Ishikawa (cell line): ENCODE measurements at regions not wholly inside any gene's neighbourhood (a gene's known extent, or its start where the extent isn't known, plus 50 kb on each side); places are given as distances from the start of the nearest gene placed in this dataset.

Source experiments
- CEBPB ChIP-seq: IDR thresholded peaks from 2 replicates; pipeline ENCODE4 v1.6.1; 2012
- CREB1 ChIP-seq: IDR thresholded peaks from 2 replicates; pipeline ENCODE4 v1.6.1; 2012; ENCODE audit warnings: low read depth
- EGR1 ChIP-seq: IDR thresholded peaks from 2 replicates; pipeline ENCODE4 v1.6.1; 2012
- EP300 ChIP-seq: IDR thresholded peaks from 2 replicates; pipeline ENCODE4 v1.6.1; 2012; ENCODE audit warnings: borderline replicate concordance
- FOXM1 ChIP-seq: IDR thresholded peaks from 2 replicates; pipeline ENCODE4 v1.6.1; 2012; ENCODE audit warnings: low read depth, borderline replicate concordance
- NFIC ChIP-seq: IDR thresholded peaks from 2 replicates; pipeline ENCODE4 v1.6.1; 2012
- RAD21 ChIP-seq: IDR thresholded peaks from 2 replicates; pipeline ENCODE4 v1.6.1; 2012; ENCODE audit warnings: low read depth
- TAF1 ChIP-seq: IDR thresholded peaks from 2 replicates; pipeline ENCODE4 v1.6.1; 2012; ENCODE audit warnings: low read depth, mild to moderate bottlenecking
- TCF12 ChIP-seq: IDR thresholded peaks from 2 replicates; pipeline ENCODE4 v1.6.1; 2012; ENCODE audit warnings: low read depth
- TEAD4 ChIP-seq: IDR thresholded peaks from 2 replicates; pipeline ENCODE4 v1.6.1; 2012
- YY1 ChIP-seq: IDR thresholded peaks from 2 replicates; pipeline ENCODE4 v1.6.1; 2012; ENCODE audit warnings: low read depth
- ZBTB7A ChIP-seq: IDR thresholded peaks from 2 replicates; pipeline ENCODE4 v1.6.1; 2012; ENCODE audit warnings: low read depth
- TF ChIP-seq, protein P1 (sequence below): IDR thresholded peaks from 2 replicates; pipeline ENCODE4 v1.6.1; 2012
- TF ChIP-seq, protein P2 (sequence below): IDR thresholded peaks from 2 replicates; pipeline ENCODE4 v1.6.1; 2012; ENCODE audit warnings: low read depth, mild to moderate bottlenecking
- TF ChIP-seq, protein P3 (sequence below): IDR thresholded peaks from 2 replicates; pipeline ENCODE4 v1.6.1; 2012

DNA sequence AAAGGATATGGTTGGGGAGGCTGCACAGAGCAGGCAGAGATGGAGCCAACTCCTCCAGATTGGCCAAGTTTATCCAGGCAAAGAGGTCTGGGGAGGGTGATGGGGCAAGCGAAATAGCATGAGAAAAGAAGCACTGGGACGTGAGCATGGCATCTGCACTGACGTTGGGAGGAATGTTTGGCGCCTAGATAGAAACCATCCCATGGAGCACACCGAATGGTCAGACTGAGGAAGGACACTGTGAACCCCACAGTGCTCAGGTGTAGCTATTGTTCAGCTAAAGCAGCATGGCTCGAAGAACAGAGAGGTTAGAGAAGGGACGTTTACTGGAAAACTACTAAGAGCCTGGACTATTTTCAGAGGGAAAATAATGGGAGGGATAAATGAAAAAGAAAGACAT lies 387.1 kb downstream of the EMP1 start:
- TF ChIP-seq YY1 (no peak), TAF1 (no peak), NFIC (no peak), TEAD4 (no peak), CREB1 (no peak), EP300 (no peak)
- TF ChIP-seq, protein P1, sequence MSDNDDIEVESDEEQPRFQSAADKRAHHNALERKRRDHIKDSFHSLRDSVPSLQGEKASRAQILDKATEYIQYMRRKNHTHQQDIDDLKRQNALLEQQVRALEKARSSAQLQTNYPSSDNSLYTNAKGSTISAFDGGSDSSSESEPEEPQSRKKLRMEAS = no peak
- TF ChIP-seq, protein P2, sequence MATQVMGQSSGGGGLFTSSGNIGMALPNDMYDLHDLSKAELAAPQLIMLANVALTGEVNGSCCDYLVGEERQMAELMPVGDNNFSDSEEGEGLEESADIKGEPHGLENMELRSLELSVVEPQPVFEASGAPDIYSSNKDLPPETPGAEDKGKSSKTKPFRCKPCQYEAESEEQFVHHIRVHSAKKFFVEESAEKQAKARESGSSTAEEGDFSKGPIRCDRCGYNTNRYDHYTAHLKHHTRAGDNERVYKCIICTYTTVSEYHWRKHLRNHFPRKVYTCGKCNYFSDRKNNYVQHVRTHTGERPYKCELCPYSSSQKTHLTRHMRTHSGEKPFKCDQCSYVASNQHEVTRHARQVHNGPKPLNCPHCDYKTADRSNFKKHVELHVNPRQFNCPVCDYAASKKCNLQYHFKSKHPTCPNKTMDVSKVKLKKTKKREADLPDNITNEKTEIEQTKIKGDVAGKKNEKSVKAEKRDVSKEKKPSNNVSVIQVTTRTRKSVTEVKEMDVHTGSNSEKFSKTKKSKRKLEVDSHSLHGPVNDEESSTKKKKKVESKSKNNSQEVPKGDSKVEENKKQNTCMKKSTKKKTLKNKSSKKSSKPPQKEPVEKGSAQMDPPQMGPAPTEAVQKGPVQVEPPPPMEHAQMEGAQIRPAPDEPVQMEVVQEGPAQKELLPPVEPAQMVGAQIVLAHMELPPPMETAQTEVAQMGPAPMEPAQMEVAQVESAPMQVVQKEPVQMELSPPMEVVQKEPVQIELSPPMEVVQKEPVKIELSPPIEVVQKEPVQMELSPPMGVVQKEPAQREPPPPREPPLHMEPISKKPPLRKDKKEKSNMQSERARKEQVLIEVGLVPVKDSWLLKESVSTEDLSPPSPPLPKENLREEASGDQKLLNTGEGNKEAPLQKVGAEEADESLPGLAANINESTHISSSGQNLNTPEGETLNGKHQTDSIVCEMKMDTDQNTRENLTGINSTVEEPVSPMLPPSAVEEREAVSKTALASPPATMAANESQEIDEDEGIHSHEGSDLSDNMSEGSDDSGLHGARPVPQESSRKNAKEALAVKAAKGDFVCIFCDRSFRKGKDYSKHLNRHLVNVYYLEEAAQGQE = no peak

DNA sequence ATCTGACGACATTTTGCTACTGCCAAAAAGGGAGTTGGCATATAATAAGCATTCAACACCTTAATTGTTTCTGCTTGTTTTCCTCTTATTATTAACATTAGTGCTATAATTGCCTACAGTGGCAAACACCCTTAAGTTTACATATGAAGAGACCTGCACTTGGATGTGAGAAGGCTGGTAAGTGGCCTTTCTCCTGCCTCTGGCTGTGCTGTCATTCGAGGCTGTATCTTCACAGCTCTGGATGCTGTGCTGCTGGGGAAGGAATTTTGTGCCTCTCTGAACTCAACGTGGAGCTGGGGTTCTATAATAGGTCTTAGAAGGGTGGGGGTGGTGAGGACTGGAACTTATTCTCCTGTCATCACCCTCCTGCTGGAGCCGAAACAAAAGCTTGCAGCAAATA lies 385.9 kb downstream of the EMP1 start:
- TF ChIP-seq, protein P2 = no peak
- TF ChIP-seq CEBPB (no peak), TAF1 (no peak), EP300 (no peak), EGR1 (no peak), NFIC (no peak), RAD21 (no peak), FOXM1 (no peak), YY1 (no peak), CREB1 (no peak), TEAD4 (no peak)
- TF ChIP-seq, protein P1 = no peak
- TF ChIP-seq, protein P3, sequence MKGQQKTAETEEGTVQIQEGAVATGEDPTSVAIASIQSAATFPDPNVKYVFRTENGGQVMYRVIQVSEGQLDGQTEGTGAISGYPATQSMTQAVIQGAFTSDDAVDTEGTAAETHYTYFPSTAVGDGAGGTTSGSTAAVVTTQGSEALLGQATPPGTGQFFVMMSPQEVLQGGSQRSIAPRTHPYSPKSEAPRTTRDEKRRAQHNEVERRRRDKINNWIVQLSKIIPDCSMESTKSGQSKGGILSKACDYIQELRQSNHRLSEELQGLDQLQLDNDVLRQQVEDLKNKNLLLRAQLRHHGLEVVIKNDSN = no peak

DNA sequence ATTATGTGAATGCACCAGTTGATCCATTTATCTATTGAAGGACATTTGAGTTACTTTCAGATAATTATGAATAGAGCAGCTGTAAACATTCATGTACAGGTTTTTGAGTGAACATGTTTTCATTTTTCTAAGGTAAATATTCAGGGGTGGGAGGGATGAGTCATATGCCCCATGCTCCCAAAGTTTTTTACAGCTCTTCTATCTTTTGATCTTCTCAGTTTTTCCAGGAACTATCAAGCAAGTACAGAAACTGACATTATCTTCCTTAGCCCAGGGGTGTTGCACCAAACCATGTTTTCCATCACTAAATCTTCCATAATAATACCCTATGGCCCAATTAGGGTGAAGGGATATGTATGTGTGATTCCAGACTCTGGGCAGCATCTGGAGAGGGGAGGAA lies 384.5 kb downstream of the EMP1 start:
- TF ChIP-seq EP300 = no peak
- no peak for TF ChIP-seq EGR1
- no peak for TF ChIP-seq TEAD4
- no peak for TF ChIP-seq RAD21
- no peak for TF ChIP-seq TCF12
- TF ChIP-seq, protein P3 = no peak
- TF ChIP-seq CREB1 = no peak
- no peak for TF ChIP-seq TAF1

DNA sequence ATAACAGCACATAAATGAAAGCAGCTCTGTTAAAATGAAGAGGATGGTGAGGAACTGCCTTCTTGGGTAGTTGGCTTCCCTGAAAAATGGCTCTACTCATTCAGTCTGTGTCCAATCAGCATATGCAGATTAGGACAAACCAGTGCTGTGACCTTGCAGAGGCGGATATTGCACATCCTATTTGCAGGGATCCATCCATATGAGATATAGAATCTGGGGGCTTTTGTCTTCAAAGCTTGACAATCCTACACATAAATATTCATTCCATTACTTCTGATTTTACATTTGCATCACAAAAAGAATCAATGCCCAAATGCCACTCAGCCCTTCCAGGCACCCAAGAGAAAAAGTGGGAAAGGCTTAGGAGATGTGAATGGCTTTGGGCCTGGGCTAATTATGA lies 383.7 kb downstream of the EMP1 start:
- TF ChIP-seq ZBTB7A (no peak), YY1 (no peak), TEAD4 (no peak), RAD21 (no peak), FOXM1 (no peak), CEBPB (no peak), TAF1 (no peak), NFIC (no peak), EGR1 (no peak), CREB1 (no peak), EP300 (no peak), TCF12 (no peak)
- TF ChIP-seq, protein P2 = no peak
- TF ChIP-seq, protein P3 = no peak
- TF ChIP-seq, protein P1 = no peak
